ENCODE measurements at regions not wholly inside any gene's neighbourhood (a gene's known extent, or its start where the extent isn't known, plus 50 kb on each side); places are given as distances from the start of the nearest gene placed in this dataset.

DNA sequence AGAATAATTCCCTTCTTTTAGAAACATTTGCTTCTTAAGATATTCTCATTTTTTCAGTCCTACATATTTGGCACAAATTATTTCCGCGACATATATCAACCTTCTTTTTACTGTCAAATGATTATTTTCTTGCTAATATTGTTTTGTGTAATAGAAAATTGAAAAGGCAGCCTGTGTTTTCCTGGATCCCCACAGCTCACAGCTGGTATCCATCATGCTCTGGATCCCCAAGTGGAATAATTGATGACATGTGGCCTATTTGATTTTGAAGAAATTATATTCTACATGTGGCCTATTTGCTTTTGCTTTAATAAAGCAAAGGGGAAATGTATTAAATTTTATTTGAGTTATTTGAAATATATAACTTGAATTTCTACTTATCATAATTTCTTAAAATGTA, 199.4 kb upstream of the LUZP2 start:
- Histone ChIP-seq H3K36me3 (ENCODE audit: control insufficient read depth, low read length) (no peaks in the 10 kb centered on the region), H3K9me3 (ENCODE audit: control insufficient read depth, insufficient read depth, low read length) (no peaks in the 10 kb centered on the region), H4K20me1 (ENCODE audit: control insufficient read depth, insufficient read depth, low read depth, low read length) (no peaks in the 10 kb centered on the region), H3K79me2 (ENCODE audit: control insufficient read depth, low read length) (no peaks in the 10 kb centered on the region), H3K4me2 (ENCODE audit: low read length) (no peak overlapping the region), H3K27ac (ENCODE audit: low read depth, low read length) (no peak overlapping the region), H3F3A (ENCODE audit: control insufficient read depth, insufficient read depth) (no peaks in the 10 kb centered on the region), H3K9me2 (replicated peaks; ENCODE audit: control insufficient read depth, low read length) (no peaks in the 10 kb centered on the region), H3K27me3 (ENCODE audit: control insufficient read depth, low read length) (no peaks in the 10 kb centered on the region), H3K4me3 (ENCODE audit: low read length) (no peak overlapping the region), H3K4me1 (ENCODE audit: control insufficient read depth, low read length) (no peaks in the 10 kb centered on the region)
- TF ChIP-seq, protein P1, sequence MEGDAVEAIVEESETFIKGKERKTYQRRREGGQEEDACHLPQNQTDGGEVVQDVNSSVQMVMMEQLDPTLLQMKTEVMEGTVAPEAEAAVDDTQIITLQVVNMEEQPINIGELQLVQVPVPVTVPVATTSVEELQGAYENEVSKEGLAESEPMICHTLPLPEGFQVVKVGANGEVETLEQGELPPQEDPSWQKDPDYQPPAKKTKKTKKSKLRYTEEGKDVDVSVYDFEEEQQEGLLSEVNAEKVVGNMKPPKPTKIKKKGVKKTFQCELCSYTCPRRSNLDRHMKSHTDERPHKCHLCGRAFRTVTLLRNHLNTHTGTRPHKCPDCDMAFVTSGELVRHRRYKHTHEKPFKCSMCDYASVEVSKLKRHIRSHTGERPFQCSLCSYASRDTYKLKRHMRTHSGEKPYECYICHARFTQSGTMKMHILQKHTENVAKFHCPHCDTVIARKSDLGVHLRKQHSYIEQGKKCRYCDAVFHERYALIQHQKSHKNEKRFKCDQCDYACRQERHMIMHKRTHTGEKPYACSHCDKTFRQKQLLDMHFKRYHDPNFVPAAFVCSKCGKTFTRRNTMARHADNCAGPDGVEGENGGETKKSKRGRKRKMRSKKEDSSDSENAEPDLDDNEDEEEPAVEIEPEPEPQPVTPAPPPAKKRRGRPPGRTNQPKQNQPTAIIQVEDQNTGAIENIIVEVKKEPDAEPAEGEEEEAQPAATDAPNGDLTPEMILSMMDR (IDR thresholded peaks at IDR 0.05; ENCODE audit: low read depth, low read length, poor library complexity, severe bottlenecking), result no peak
- TF ChIP-seq EZH2phosphoT487 (IDR thresholded peaks at IDR 0.05; ENCODE audit: borderline replicate concordance, low read length), result no peak

- H3F3A ChIP-seq (ENCODE audit: control insufficient read depth, insufficient read depth), result no peaks in the 10 kb centered on the region
- H3K9me3 ChIP-seq (ENCODE audit: control insufficient read depth, insufficient read depth, low read length), result no peaks in the 10 kb centered on the region
- H3K36me3 ChIP-seq (ENCODE audit: control insufficient read depth, low read length), result no peaks in the 10 kb centered on the region
- no peaks in the 10 kb centered on the region for H3K79me2 ChIP-seq (ENCODE audit: control insufficient read depth, low read length)
- H3K27me3 ChIP-seq (ENCODE audit: control insufficient read depth, low read length), result no peaks in the 10 kb centered on the region
- H3K9me2 ChIP-seq (replicated peaks; ENCODE audit: control insufficient read depth, low read length), result no peaks in the 10 kb centered on the region
- no peaks in the 10 kb centered on the region for H3K4me1 ChIP-seq (ENCODE audit: control insufficient read depth, low read length)
- H4K20me1 ChIP-seq (ENCODE audit: control insufficient read depth, insufficient read depth, low read depth, low read length), result no peaks in the 10 kb centered on the region
- no peak overlapping the region for H3K4me2 ChIP-seq (ENCODE audit: low read length)
- TF ChIP-seq EZH2phosphoT487 (IDR thresholded peaks at IDR 0.05; ENCODE audit: borderline replicate concordance, low read length), result no peak
- TF ChIP-seq, protein P1 (IDR thresholded peaks at IDR 0.05; ENCODE audit: low read depth, low read length, poor library complexity, severe bottlenecking), result no peak
- no peak overlapping the region for H3K4me3 ChIP-seq (ENCODE audit: low read length)
- H3K27ac ChIP-seq (ENCODE audit: low read depth, low read length), result no peak overlapping the region
Observed at GRCh38 chr11:24298146-24298545, 198.7 kb upstream of the LUZP2 start.

GRCh38 chr11:24311974-24312373, 184.9 kb upstream of the LUZP2 start:
- Histone ChIP-seq H3K4me2 (ENCODE audit: low read length) (no peak overlapping the region), H3K27me3 (ENCODE audit: control insufficient read depth, low read length) (no peaks in the 10 kb centered on the region), H3F3A (ENCODE audit: control insufficient read depth, insufficient read depth) (no peaks in the 10 kb centered on the region), H3K9me2 (replicated peaks; ENCODE audit: control insufficient read depth, low read length) (no peaks in the 10 kb centered on the region), H3K4me3 (ENCODE audit: low read length) (no peak overlapping the region), H3K36me3 (ENCODE audit: control insufficient read depth, low read length) (no peaks in the 10 kb centered on the region), H3K27ac (ENCODE audit: low read depth, low read length) (no peak overlapping the region), H3K4me1 (ENCODE audit: control insufficient read depth, low read length) (no peaks in the 10 kb centered on the region), H4K20me1 (ENCODE audit: control insufficient read depth, insufficient read depth, low read depth, low read length) (no peaks in the 10 kb centered on the region), H3K79me2 (ENCODE audit: control insufficient read depth, low read length) (no peaks in the 10 kb centered on the region), H3K9me3 (ENCODE audit: control insufficient read depth, insufficient read depth, low read length) (peaks cover 13% of the 10 kb centered on the region; the same call in 1 of the 2 replicates)
- TF ChIP-seq, protein P1 (IDR thresholded peaks at IDR 0.05; ENCODE audit: low read depth, low read length, poor library complexity, severe bottlenecking), result no peak
- no peak for TF ChIP-seq EZH2phosphoT487 (IDR thresholded peaks at IDR 0.05; ENCODE audit: borderline replicate concordance, low read length)

Measured in DOHH2 (cell line).